CD8-positive, alpha-beta memory T cell (primary cell): ENCODE measurements at regions not wholly inside any gene's neighbourhood (a gene's known extent, or its start where the extent isn't known, plus 50 kb on each side); places are given as distances from the start of the nearest gene placed in this dataset.

Source experiments
- CTCF ChIA-PET: fragments of 350-600 bp; sonication (Branson Sonifier 250); formaldehyde crosslinking; loops from one replicate; lab custom pipeline; 2021; ENCODE audit warnings: antibody characterized with exemption; lab: Charles Lee
- POLR2A ChIA-PET: fragments of 350-600 bp; sonication (Branson Sonifier 250); formaldehyde crosslinking; loops from one replicate; lab custom pipeline; 2021; ENCODE audit warnings: antibody characterized with exemption; lab: Charles Lee
- DNase-seq, 5 donors: peaks; one replicate each; pipeline versions ENCODE4 v3.0.0 to v3.0.0-alpha.2; 2020 to 2022; ENCODE audit warnings: mixed read lengths in 1 of 5
- H3K27ac ChIP-seq: one replicate; pipeline ENCODE4 v1.7.0; 2013; ENCODE audit warnings: low read depth, mild to moderate bottlenecking, low read length, moderate library complexity
- H3K27me3 ChIP-seq: 2 replicates; pipeline ENCODE4 v1.7.0; 2013; ENCODE audit warnings: low read length, mild to moderate bottlenecking; ENCODE audit not compliant: insufficient read depth, poor library complexity, severe bottlenecking
- H3K36me3 ChIP-seq: 2 replicates; pipeline ENCODE4 v1.7.0; 2013; ENCODE audit warnings: mild to moderate bottlenecking, low read length, moderate library complexity; ENCODE audit not compliant: insufficient read depth
- H3K4me1 ChIP-seq: 2 replicates; pipeline ENCODE4 v1.7.0; 2013; ENCODE audit warnings: mild to moderate bottlenecking, low read length, moderate library complexity; ENCODE audit not compliant: insufficient read depth
- H3K4me3 ChIP-seq: 2 replicates; pipeline ENCODE4 v1.7.0; 2013; ENCODE audit warnings: mild to moderate bottlenecking, low read length
- H3K9me3 ChIP-seq: 2 replicates; pipeline ENCODE4 v1.7.0; 2013; ENCODE audit warnings: mild to moderate bottlenecking, low read length
- H3K27ac Mint-ChIP-seq, 8 donors: one replicate each; pipeline ENCODE4 v1.8.0; 2020 to 2021; ENCODE audit warnings: mixed read lengths in 8 of 8, mild to moderate bottlenecking in 6 of 8, inconsistent platforms in 3 of 8, moderate library complexity in 3 of 8
- H3K27me3 Mint-ChIP-seq, 2 donors: one replicate each; pipeline ENCODE4 v1.8.0; 2020 to 2021; ENCODE audit warnings: mixed read lengths in 2 of 2, mild to moderate bottlenecking in 1 of 2, moderate library complexity in 1 of 2
- H3K36me3 Mint-ChIP-seq, 3 donors: one replicate each; pipeline ENCODE4 v1.8.0; 2020 to 2021; ENCODE audit warnings: mixed read lengths in 3 of 3, inconsistent platforms in 1 of 3, mild to moderate bottlenecking in 1 of 3
- H3K4me1 Mint-ChIP-seq, 3 donors: one replicate each; pipeline ENCODE4 v1.8.0; 2020 to 2021; ENCODE audit warnings: mixed read lengths in 3 of 3, inconsistent platforms in 1 of 3, mild to moderate bottlenecking in 1 of 3
- H3K4me3 Mint-ChIP-seq, 7 donors: one replicate each; pipeline ENCODE4 v1.8.0; 2020 to 2021; ENCODE audit warnings: mixed read lengths in 7 of 7, mild to moderate bottlenecking in 6 of 7, moderate library complexity in 4 of 7, inconsistent platforms in 2 of 7
- H3K9me3 Mint-ChIP-seq, 5 donors: one replicate each; pipeline ENCODE4 v1.8.0; 2020 to 2022; ENCODE audit warnings: mixed read lengths in 5 of 5, mild to moderate bottlenecking in 3 of 5, moderate library complexity in 2 of 5, inconsistent platforms in 1 of 5

GRCh38 chr3:102866845-102867244, 432.0 kb downstream of the ZPLD1 start:
- H3K27me3 Mint-ChIP-seq: no peaks in the 10 kb centered on the region
- no peak overlapping the region for H3K4me3 Mint-ChIP-seq
- no peaks in the 10 kb centered on the region for H3K36me3 Mint-ChIP-seq
- Histone ChIP-seq H3K27me3 (no peaks in the 10 kb centered on the region), H3K27ac (no peak overlapping the region), H3K9me3 (no peaks in the 10 kb centered on the region), H3K4me1 (no peaks in the 10 kb centered on the region), H3K36me3 (no peaks in the 10 kb centered on the region), H3K4me3 (no peak overlapping the region)
- no peaks in the 10 kb centered on the region for H3K4me1 Mint-ChIP-seq
- no peak overlapping the region for H3K27ac Mint-ChIP-seq
- CTCF ChIA-PET: no interaction called here
- POLR2A ChIA-PET: no interaction called here
- H3K9me3 Mint-ChIP-seq: peaks cover 0 to 7% (median 0%) of the 10 kb centered on the region in 5 donors
- DNase-seq: no peak

GRCh38 chr3:102883515-102883914, 448.7 kb downstream of the ZPLD1 start:
- no peak overlapping the region for H3K4me3 ChIP-seq
- Mint-ChIP-seq H3K4me1 (no peaks in the 10 kb centered on the region), H3K4me3 (no peak overlapping the region), H3K27me3 (no peaks in the 10 kb centered on the region), H3K27ac (no peak overlapping the region), H3K9me3 (peaks cover 0 to 7% (median 0%) of the 10 kb centered on the region in 5 donors), H3K36me3 (no peaks in the 10 kb centered on the region)
- H3K4me1 ChIP-seq: no peaks in the 10 kb centered on the region
- DNase-seq: no peak
- no peaks in the 10 kb centered on the region for H3K36me3 ChIP-seq
- no peak overlapping the region for H3K27ac ChIP-seq
- ChIA-PET POLR2A (no interaction called here), CTCF (no interaction called here)
- H3K27me3 ChIP-seq: no peaks in the 10 kb centered on the region
- no peaks in the 10 kb centered on the region for H3K9me3 ChIP-seq

- H3K36me3 ChIP-seq: no peaks in the 10 kb centered on the region
- Mint-ChIP-seq H3K4me3 (no peak overlapping the region), H3K9me3 (peaks cover 0 to 7% (median 0%) of the 10 kb centered on the region in 5 donors), H3K4me1 (no peaks in the 10 kb centered on the region), H3K36me3 (no peaks in the 10 kb centered on the region), H3K27me3 (no peaks in the 10 kb centered on the region), H3K27ac (no peak overlapping the region)
- DNase-seq: no peak
- POLR2A ChIA-PET: no interaction called here
- no peaks in the 10 kb centered on the region for H3K4me1 ChIP-seq
- H3K27ac ChIP-seq: no peak overlapping the region
- H3K4me3 ChIP-seq: no peak overlapping the region
- no peaks in the 10 kb centered on the region for H3K9me3 ChIP-seq
- H3K27me3 ChIP-seq: no peaks in the 10 kb centered on the region
- CTCF ChIA-PET: no interaction called here
Observed at GRCh38 chr3:102885289-102885688, 450.5 kb downstream of the ZPLD1 start.

GRCh38 chr3:102887431-102887830, 452.6 kb downstream of the ZPLD1 start:
- Histone ChIP-seq H3K36me3 (no peaks in the 10 kb centered on the region), H3K27ac (no peak overlapping the region), H3K4me1 (no peaks in the 10 kb centered on the region), H3K27me3 (no peaks in the 10 kb centered on the region), H3K9me3 (no peaks in the 10 kb centered on the region), H3K4me3 (no peak overlapping the region)
- Mint-ChIP-seq H3K9me3 (peaks cover 0 to 15% (median 0%) of the 10 kb centered on the region in 5 donors), H3K4me1 (no peaks in the 10 kb centered on the region), H3K27ac (no peak overlapping the region), H3K4me3 (no peak overlapping the region), H3K27me3 (no peaks in the 10 kb centered on the region), H3K36me3 (no peaks in the 10 kb centered on the region)
- DNase-seq: no peak
- ChIA-PET CTCF (no interaction called here), POLR2A (no interaction called here)

GRCh38 chr3:102896851-102897621, 462.2 kb downstream of the ZPLD1 start:
- CTCF ChIA-PET: interaction anchor here (0.6 kb wide), 1 partner anchor 224 kb away, joined by 3 read pairs; no protein-coding TSS in a partner anchor

DNA sequence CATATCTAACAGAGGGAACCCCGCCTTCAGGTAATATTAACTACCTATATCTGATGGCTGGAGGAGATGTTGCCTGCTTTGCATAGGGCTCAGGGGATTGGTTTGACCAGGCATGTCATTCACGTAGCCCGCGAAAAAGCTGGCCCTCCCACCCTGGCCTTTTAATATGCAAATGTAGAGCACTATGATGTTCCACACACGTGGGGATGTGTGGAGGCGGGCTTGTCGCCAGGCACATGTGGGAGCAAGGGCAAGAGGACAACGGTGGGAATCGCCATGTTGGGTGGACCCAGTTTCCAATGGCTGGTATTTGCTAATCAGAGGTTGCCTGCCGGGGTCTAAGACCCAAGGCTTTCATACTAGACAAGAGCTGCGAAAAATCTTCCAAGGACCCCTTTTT, 469.8 kb downstream of the ZPLD1 start:
- CTCF ChIA-PET: no interaction called here
- POLR2A ChIA-PET: no interaction called here
- Mint-ChIP-seq H3K27ac (peak overlapping the region in 1 of 8 donors; percentile 61), H3K36me3 (no peaks in the 10 kb centered on the region), H3K9me3 (peaks cover 0 to 6% (median 0%) of the 10 kb centered on the region in 5 donors), H3K4me1 (no peaks in the 10 kb centered on the region), H3K4me3 (no peak overlapping the region), H3K27me3 (no peaks in the 10 kb centered on the region)
- Histone ChIP-seq H3K36me3 (no peaks in the 10 kb centered on the region), H3K4me1 (no peaks in the 10 kb centered on the region), H3K4me3 (no peak overlapping the region), H3K27me3 (no peaks in the 10 kb centered on the region), H3K27ac (no peak overlapping the region), H3K9me3 (no peaks in the 10 kb centered on the region)
- DNase-seq: no peak

More at GRCh38 chr3:102896851-102897621, 462.2 kb downstream of the ZPLD1 start:
- H3K4me3 ChIP-seq: no peak overlapping the region
- Mint-ChIP-seq H3K36me3 (no peaks in the 10 kb centered on the region), H3K27me3 (no peaks in the 10 kb centered on the region), H3K9me3 (peaks cover 0 to 6% (median 3%) of the 10 kb centered on the region in 5 donors), H3K4me3 (no peak overlapping the region), H3K27ac (no peak overlapping the region), H3K4me1 (no peaks in the 10 kb centered on the region)
- POLR2A ChIA-PET: no interaction called here
- H3K4me1 ChIP-seq: no peaks in the 10 kb centered on the region
- DNase-seq: no peak
- H3K9me3 ChIP-seq: no peaks in the 10 kb centered on the region
- H3K36me3 ChIP-seq: no peaks in the 10 kb centered on the region
- no peak overlapping the region for H3K27ac ChIP-seq
- no peaks in the 10 kb centered on the region for H3K27me3 ChIP-seq

GRCh38 chr3:102905811-102906210, 471.0 kb downstream of the ZPLD1 start:
- Histone ChIP-seq H3K4me3 (no peak overlapping the region), H3K9me3 (no peaks in the 10 kb centered on the region), H3K4me1 (no peaks in the 10 kb centered on the region), H3K27me3 (no peaks in the 10 kb centered on the region), H3K27ac (no peak overlapping the region), H3K36me3 (no peaks in the 10 kb centered on the region)
- Mint-ChIP-seq H3K4me1 (no peaks in the 10 kb centered on the region), H3K4me3 (no peak overlapping the region), H3K9me3 (peaks cover 0 to 3% (median 0%) of the 10 kb centered on the region in 5 donors), H3K27me3 (no peaks in the 10 kb centered on the region), H3K27ac (no peak overlapping the region), H3K36me3 (no peaks in the 10 kb centered on the region)
- ChIA-PET CTCF (no interaction called here), POLR2A (no interaction called here)
- no peak for DNase-seq

GRCh38 chr3:102906818-102907217, 472.0 kb downstream of the ZPLD1 start:
- no peak overlapping the region for H3K4me3 ChIP-seq
- CTCF ChIA-PET: no interaction called here

More at GRCh38 chr3:102906818-102907217, 472.0 kb downstream of the ZPLD1 start:
- Histone ChIP-seq H3K4me1 (no peaks in the 10 kb centered on the region), H3K27me3 (no peaks in the 10 kb centered on the region), H3K36me3 (no peaks in the 10 kb centered on the region), H3K9me3 (no peaks in the 10 kb centered on the region), H3K27ac (no peak overlapping the region)
- Mint-ChIP-seq H3K36me3 (no peaks in the 10 kb centered on the region), H3K27ac (no peak overlapping the region), H3K9me3 (peaks cover 0 to 8% (median 0%) of the 10 kb centered on the region in 5 donors), H3K27me3 (no peaks in the 10 kb centered on the region), H3K4me3 (no peak overlapping the region), H3K4me1 (no peaks in the 10 kb centered on the region)
- POLR2A ChIA-PET: no interaction called here
- no peak for DNase-seq
